Activated CD4-positive, alpha-beta T cell treated with anti-CD3 and anti-CD28 coated beads, Interleukin-2, amount 50 U/mL, for 4 hours (primary cell): ENCODE measurements at regions not wholly inside any gene's neighbourhood (a gene's known extent, or its start where the extent isn't known, plus 50 kb on each side); places are given as distances from the start of the nearest gene placed in this dataset.

Experiments
- DNase-seq, 2 experiments: peaks; one replicate each; pipeline ENCODE4 v3.0.0-alpha.2; 2020

DNA sequence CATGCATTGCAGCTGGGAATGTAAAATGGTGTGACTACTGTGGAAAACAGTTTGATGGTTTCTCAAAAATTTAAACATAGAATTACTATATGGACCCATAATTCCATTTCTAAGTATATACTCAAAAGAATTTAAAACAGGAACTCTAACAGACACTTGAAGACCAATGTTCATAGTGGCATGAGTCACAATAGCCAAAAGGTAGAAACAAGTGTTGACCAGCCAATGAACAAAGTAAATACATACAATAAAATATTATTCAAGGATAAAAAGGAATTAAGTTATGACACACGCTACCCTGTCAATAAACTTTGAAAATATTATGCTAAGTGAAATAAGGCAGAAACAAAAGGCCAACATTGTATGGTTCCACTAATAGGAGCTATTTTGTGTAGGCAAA lies 357.4 kb upstream of the IL12A start:
- no peak for DNase-seq

DNA sequence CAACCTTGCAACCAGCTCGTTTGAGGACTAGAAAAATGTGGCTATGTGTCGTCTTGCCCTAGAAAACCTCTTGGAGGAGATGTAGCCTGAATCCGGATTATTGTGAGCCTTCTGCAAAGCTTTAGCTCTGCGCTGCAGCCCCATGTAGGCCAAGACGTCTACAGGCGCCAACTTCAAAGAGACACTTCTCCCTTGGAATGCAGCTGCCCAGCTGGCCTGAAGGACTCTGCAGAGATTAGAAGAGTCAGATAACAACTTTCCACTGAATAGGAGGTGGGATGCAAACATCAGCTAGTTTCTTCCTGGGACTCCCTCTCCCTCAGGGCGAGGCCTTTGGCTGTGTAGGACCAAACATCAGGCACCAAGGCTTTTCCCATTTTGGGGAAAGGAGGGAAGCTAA lies 356.5 kb upstream of the IL12A start:
- no peak for DNase-seq

DNA sequence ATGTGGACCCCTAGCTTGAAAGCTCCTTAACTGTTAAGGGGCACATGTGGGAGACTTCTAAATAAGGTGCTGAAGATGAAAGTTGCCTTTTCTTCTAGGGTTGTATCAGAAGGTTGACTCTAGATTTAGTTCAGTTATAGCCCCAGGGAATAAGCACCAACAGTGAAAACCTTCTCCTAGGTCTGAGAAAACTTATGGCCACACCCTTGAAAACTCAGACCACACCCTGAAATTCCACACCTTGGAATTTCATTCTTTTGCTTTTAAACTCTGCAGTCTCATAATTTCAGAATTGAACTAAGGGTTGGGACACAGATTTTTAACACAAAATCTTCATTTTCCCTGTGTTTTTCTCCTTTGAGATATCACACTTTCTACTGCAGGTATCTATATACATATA lies 355.8 kb upstream of the IL12A start:
- no peak for DNase-seq

DNA sequence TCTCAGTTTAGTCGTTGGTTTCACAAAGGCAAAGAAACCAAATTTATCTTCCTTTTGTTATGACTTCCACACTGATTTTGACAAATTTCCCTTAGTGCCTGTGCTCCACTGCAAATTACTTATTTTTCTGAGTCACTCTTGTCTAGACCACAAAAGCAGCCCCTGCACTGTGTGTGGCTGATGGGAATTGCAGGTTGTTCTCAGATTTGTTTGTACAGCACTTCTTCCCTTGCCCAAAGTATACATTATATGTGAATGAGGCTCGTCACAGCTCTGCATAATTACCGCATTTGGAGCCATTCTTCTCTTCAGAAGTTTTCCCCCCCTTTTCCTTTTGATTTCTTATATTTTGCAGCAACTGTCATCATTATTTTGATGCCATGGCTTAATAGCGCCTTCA lies 354.2 kb upstream of the IL12A start:
- DNase-seq: no peak

DNA sequence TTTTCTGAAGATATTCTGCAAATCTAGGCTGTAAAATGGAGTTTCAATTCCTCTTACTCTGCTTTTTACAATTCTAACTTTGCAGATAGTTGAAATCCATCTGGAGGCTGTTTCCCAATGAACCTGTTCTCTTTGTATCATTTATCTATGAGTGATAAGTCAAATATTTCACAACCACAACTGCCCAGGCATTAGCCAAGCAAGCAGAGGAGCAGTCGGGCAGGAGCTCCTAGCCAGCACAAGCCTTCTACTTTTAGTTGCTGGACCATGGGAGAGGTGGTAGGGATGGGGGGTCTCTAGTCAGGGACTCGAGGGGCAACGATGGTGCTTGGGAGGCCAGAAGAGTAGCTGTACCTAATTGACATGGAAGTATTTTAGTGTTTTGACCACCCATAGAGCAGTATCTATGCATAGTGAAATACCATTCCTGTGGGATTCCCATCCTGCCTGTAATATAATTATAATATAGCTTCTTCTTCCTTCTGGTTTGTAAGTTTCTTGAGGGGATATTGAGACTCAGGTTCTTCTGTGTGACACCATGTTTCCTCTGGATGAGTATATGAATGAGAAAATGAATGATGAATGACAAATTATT lies 353.5 kb upstream of the IL12A start:
- DNase-seq: no peak

DNA sequence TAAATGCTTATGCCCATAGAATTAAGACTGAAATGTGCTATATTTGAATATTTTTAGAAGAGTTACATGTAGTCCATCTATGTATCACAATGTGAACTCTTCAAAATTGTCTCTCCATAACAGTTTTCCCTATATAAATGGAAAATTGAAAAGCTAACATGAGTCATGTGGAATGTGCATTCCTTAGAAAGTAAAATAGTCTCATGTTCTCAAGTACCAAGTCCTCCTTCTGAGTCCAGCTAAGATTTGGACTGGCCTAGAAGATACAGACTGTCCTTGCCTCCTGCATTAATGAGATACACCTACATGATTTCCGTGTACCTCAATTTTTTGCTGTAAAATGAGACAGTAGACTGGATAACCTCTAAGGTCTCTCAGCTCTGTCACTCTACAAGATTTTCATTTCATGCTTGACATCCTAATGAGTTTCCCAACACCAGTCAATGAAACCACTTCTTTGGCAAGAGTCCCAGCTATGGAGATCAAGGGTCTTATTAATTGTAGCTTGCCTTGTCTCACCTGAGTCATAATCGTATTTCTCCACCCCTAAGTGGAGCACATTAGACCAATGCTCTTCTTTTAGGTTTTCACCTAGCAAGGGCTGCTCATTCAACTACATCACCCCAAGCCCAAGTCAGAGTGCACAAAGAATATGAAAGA lies 350.6 kb upstream of the IL12A start:
- DNase-seq: no peak

DNA sequence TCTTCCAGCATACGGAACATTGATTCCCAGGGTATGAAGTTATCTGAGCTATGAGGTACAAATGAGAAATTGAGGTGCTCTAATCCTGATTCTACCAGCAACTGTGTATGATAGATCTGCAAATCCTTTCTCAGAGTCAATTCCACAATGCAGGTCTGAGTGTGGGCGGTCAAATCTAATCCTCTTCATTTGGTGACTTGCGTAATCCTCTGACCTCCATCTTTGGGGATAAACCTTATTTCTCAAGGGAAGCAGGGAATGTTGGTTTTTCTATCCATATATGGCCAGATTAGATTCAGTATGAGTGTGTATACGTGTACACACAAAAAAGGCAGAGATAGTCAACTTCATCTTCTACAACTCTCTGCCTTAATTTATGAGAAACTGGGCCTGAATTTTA lies 348.4 kb upstream of the IL12A start:
- no peak for DNase-seq

DNA sequence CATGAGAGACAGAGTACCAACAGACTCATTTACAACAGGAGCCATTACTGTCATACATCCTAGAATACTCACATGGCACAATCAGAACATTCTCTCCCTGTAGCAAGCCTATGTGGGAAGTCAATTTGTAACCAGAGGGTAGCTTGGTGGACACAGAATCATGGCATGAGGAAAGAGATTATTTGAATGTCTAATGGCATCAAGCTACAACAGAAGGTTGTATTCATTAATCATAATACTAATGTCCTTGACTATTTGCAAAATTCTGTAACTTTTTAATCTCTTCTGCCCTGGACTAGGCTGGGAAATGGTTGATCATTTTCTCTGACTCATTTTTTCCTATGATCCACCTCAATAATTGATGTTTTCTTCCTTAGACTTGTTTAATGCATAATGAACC lies 345.2 kb upstream of the IL12A start:
- no peak for DNase-seq

DNA sequence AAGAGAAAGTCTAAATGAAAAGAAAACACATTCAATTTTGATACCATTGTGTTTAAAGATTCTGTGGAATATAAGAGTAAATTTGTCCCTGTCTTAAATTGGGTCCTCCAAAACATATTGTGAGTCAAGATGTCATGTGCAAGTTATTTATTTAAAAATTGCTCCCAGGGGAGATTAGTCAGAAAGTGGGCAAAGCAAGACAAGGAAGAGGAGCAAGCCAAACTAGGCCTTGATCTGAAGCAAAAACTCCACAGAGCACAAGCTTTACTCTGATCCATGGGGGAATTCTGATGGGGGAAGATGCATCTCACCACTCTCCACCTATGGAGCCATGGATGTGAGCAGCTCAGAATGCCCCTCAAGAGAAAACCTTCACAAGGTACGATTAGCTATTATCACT lies 342.8 kb upstream of the IL12A start:
- DNase-seq: no peak

DNA sequence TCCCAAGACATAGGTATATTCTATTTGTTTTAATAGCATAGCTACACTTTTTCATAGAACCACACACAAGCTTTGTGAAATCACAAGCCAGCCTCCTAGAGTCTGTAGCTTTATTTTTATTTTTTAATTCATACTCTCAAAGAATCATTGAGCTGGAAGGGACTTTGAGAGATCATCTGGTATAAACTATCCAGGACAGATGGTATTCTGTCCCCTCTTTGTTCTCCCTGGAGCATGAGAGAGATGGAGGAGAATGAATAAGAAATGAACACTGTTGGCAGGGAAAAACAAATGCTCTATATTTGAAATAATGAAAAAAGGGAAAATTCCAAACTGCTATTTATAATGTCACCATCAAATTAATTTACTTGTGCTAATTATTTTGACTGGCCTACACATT lies 338.7 kb upstream of the IL12A start:
- DNase-seq: no peak

DNA sequence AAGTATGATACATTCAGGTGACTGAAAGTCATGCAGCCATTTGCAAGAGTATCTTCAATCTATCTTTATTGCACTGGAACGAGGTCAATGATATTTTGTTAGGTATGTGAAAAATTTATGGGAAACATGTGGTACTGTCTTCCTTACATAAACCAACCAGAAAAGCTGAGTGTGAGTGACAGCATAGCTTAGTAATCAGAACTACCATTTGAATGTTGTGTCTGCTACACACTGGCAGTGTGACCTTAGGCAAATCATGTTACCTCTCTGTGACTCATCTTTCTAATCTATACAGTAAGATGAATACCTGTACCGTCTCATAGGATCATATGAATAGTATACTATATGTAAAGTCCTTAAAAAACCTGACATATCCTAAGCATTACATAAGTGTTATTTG lies 337.9 kb upstream of the IL12A start:
- no peak for DNase-seq

DNA sequence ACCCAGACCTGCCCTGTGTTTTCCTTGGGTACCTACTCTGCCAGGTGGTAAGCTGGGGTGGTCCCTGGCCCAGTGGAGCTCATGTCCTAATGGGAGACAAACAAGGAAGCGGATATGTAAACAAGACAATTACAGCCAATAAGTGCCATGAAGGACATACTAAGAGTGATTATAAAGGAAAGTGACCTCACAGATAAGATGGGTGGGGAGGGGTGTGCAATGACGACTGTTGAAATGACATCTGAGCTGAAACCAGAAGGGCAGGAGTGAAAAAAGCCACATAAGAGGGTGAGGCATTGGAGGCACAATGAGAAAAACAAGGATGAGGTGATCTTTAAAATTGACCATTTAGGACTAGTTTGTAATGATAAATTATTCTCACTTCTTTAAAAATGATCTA lies 336.2 kb upstream of the IL12A start:
- DNase-seq: no peak

DNA sequence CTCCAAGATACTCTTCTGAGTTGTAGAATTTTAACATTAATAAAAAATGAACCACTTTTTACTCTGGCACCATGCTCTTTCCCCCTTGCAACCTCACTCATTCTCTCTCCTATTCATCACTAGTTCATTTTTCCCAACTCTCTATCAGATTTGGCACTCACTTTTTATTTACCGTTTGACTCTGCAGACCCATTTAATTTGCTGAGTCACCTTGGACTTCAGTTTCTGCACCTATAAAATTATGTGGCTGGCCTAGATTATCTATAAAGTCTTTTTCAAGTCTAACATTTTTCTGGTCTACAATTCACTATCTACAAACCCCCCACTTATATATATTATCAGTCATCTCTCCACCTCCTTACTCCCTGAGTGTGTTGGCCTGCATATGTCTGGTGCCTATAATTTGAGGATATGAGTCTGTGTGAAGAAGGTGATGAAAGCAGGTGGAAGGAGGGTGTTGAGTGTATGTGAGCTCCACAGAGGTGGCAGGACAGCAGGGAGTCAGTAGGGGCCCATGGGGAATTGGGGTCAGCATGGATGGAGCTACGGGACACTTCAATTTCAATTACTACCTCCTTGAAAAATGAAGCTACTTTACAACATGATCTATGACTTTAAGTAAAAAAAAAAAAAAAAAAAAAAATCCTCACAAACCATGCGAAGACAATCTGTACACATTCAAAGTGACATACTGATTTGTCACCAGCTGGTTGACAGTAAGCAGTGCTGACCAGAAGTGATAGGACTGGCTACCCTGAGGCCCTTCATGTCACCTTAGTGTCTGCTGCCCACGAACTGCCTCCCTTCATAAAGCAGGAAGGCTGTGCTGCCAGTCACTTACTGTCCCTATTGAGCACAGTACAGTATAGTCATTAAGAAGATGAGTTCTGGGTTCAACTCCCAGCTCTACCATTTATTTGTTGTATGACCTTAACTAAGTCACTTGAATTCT lies 334.2 kb upstream of the IL12A start:
- DNase-seq: no peak

DNA sequence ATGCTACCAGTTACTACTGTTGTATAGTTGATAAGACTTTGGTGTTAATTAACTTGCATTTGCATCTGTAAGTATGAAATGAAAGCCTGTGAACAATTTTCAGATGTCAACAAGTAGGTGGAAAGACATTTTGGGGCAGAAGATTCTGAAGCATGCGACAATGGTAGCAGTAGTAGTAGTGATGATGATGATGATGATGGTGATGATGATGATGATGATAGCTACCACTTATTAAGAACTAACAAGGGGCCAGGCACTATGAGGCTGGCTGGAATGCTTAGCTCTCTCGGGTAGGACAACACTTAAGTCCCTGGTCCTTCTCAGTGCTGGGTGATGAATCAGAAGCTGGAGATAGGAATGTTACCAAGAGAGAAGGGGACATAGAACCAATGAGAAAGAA lies 333.4 kb upstream of the IL12A start:
- DNase-seq: no peak

DNA sequence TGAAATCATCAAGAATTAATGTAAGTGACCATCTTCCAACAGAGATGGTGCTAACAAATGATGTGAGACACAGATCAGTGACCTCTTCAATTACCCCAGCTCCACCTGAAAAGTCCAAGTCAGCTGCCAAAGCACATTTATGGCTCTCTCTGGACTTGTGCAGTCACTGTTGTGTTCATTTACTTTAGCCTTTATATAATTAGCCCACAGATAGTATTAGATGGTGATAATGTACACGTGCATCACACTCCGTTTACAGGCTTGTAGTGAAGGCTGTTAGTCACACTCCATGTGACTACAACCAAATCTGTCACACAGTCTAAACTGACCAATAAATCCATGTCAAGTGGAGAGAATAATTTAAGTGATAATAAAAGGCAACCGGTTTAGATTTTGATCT lies 331.5 kb upstream of the IL12A start:
- DNase-seq: no peak

DNA sequence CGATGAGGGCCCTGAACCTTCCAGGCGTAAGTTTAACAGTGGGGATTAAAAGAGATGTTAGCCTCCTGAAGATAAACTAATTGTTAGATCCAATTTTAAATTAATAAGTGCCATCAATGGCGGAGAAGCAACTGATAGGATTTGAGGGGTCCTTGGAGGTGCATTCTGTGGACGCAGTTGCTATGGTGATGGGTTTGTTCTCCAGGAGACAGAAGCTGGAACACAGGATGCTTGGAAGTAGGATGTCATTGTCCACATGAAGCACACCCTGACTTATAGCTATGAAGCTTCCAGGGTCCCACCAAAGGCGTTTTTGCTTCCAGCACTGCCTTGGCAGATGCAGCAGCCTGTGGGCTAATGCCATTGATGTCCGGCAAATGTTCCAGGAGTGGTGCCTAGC lies 331.0 kb upstream of the IL12A start:
- no peak for DNase-seq

DNA sequence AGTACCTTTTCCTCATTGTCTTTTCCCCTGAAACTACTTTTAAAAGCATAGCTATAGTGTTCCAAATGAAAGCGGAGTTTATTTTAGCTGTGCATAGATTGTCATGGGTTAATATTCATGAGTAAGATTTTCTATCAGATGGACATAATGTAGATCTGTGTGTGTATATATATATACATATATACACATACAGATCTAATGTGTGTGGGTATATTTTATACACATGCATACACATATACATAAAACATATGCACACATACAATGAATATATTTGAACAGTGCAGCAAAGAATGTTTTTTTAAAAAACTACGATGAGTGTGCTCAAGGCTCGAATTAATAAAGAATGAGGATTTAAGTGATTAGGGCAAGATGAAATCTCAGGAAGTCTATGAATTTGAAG lies 328.3 kb upstream of the IL12A start:
- DNase-seq: no peak

DNA sequence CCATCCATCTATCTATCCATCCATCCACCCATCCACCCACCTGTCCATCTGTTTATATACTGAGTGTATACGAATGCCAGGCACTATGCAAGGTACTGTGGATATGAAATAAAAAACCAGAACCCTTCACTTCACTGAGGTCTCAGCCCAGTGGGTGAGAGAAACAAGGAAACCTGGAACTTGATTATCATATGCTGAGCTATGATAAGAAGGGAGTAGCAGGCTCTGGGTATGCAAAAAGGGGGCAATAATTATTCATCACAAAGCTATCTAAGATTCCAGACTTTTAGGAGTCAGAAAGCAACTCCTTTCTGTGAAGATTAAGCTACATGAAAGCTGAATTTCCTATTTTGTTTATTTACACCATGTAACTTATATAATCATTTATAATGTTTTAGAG lies 327.7 kb upstream of the IL12A start:
- DNase-seq: no peak

DNA sequence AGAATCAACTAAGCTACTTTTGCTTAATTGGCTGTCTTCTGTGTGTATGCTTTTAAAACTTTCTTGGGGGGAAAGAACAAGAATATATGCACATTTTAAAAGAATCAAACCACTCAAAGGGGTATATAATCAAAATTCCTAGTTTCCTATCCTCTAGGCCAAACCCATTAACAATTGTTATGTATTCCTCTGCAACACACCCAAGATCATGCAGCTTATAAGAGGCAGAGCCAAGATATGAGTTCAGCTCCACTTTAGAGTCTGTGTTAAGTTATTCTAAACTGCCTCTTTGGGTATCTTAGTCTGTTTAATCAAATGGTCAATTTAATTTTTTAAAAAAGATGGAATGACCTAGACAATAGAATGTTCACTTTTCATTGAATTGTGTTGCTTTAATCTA lies 326.1 kb upstream of the IL12A start:
- no peak for DNase-seq

DNA sequence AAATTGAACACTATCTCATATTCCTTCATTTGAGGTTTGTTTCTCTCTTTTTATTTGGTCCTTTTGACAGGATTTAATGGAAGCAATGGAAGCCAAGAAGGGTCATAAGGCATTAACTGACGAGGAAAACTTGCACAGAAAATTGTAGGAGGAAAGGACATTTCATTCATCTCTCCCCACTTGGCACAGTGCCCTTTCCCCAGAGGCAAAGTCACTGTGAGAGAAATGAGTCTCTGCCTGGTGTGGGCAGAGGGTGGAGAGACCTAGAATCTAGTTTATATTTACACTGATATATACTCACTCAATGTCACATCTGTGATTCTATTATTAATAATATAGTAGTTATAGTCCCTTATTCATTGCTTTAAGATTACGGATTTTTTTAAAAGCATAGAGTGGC lies 324.6 kb upstream of the IL12A start:
- no peak for DNase-seq

DNA sequence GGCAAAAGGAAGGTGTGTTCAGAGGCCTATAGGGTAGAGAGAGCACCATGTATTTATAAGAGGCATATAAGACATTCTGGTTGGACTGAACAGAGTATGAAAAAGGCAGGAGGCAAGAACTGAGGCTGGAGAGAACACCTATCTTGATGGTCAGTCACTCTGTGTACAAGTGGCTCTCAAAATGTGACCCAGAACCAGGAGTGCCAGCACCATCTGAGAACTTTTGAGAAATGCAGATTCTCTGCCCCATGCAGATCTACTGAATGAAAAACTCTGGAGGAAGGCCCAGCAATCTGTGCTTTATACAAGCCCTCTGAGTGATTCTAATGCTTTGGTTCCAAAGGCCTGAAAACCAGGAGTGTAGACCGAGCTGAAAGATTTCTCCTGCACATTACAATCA lies 324.0 kb upstream of the IL12A start:
- no peak for DNase-seq

DNA sequence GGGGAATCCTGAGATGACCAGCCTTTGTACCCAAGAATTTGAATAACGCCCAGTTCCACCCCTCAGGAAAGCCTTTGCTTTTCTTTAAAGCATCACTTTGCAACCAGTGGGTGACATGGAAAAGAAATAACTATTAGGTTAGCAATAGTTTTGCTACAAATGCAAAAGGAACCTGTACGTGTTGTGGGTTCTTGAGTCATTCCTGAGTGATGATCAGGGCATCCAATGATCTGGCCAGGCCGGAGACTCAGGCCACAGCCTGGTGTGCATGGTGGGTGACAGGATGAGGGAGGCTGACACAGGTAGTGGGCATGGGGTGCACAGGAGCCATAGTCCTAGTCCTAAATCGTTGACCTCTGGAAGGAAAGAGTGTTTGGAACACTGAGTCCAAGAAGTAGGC lies 321.4 kb upstream of the IL12A start:
- DNase-seq: no peak

DNA sequence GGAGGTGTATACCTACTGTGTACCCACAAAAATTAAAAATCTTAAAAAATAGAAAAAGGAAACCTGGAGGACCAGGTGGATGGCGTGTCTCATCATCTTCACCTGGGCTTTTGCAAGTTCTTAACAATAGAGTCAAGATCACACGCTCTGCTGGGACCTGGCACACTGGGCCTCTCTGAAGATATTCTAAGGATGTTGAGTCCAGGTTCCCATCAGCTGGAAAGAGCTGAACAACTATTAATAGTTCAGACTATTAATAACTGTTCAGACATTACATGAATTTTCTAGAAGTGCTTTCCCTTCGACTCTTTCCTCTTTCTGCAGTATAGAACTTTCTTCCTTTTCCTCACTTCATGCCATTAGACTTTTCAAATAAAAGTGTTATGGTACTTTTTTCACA lies 320.2 kb upstream of the IL12A start:
- DNase-seq: no peak

DNA sequence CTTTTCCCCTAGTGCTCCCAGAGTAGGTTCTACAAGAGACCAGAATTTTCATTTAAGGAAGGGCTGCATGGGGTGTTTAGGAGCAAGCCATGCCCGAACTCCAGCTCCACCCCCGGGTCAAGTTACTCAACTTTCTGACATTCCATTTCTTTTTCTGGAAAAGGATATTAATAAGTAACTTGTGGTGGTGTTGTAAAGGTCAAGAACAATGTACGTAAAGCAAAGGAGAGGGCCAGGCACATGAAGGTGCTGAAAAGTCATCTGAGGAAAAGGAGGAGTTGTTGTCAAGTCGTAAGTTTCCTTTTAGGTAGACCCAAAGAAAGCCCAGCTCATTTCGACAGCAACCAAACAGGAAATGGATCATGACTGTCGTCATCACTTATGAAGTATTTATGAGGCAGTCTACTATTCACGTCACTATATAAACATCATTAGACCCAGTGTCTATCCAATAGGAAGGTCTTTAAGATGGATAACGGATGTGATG lies 319.6 kb upstream of the IL12A start:
- DNase-seq: no peak
